Glutamatergic neuron (in vitro differentiated cells): ENCODE measurements at regions not wholly inside any gene's neighbourhood (a gene's known extent, or its start where the extent isn't known, plus 50 kb on each side); places are given as distances from the start of the nearest gene placed in this dataset.
"Not testable (repeated sequence)": the region's sequence is repeated elsewhere in the genome, so short reads cannot be mapped to it uniquely, and the experiment has no call there.

ENCODE experiments used
- DNase-seq: peaks from one replicate; pipeline ENCODE4 v3.0.0; 2022
- H3K27ac Mint-ChIP-seq: one replicate; pipeline ENCODE4 v1.8.0; 2020; ENCODE audit warnings: mild to moderate bottlenecking, mixed read lengths, inconsistent platforms; ENCODE audit not compliant: unreplicated experiment
- H3K27me3 Mint-ChIP-seq: one replicate; pipeline ENCODE4 v1.8.0; 2020; ENCODE audit warnings: mild to moderate bottlenecking, moderate library complexity, mixed read lengths, inconsistent platforms; ENCODE audit not compliant: unreplicated experiment
- H3K36me3 Mint-ChIP-seq: one replicate; pipeline ENCODE4 v1.8.0; 2020; ENCODE audit warnings: mild to moderate bottlenecking, mixed read lengths, inconsistent platforms; ENCODE audit not compliant: unreplicated experiment
- H3K4me1 Mint-ChIP-seq: one replicate; pipeline ENCODE4 v1.8.0; 2020; ENCODE audit warnings: mild to moderate bottlenecking, low read depth, mixed read lengths, inconsistent platforms; ENCODE audit not compliant: unreplicated experiment
- H3K4me3 Mint-ChIP-seq: one replicate; pipeline ENCODE4 v1.8.0; 2020; ENCODE audit warnings: mild to moderate bottlenecking, mixed read lengths, inconsistent platforms; ENCODE audit not compliant: unreplicated experiment
- H3K9me3 Mint-ChIP-seq: one replicate; pipeline ENCODE4 v1.8.0; 2020; ENCODE audit warnings: mild to moderate bottlenecking, moderate library complexity, mixed read lengths, inconsistent platforms; ENCODE audit not compliant: unreplicated experiment
- TF ChIP-seq, protein P1 (sequence below): fragments of 200-600 bp; sonication (generic); IDR thresholded peaks from one replicate; pipeline ENCODE4 v1.5.0; 2021; ENCODE audit not compliant: partially characterized antibody, unreplicated experiment

DNA sequence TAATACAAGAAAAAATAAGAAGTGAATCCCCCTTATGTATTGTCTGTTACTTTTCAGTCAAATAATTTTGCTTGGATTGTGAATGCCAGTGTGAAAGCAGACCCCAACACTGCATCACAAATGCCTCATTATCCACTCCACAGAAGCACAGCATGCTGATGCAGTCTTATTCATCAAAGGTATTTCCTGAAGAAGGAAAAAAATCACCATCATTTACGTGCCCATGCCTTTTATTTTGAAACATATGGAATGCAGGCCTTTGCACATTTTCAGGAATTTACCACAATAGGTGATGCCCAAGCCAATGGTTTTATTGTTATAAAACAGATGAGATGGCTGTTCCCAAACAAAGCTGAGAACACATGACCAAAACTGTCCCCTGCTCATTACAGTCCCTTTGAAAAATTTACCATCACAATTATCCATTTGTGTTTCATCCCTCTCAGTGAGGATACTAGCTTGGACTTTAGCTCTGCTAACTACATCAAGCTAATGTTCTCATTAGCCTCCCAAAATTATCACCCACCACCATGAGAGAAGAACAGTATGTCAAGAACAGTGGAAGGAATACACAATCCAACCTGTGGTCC lies 180.6 kb upstream of the HTR1E start:
- DNase-seq, result no peak
- Mint-ChIP-seq H3K27me3 (peaks cover 3% of the 10 kb centered on the region), H3K27ac (no peak overlapping the region), H3K36me3 (peaks cover 16% of the 10 kb centered on the region), H3K4me3 (no peak overlapping the region), H3K4me1 (no peaks in the 10 kb centered on the region), H3K9me3 (peaks cover 8% of the 10 kb centered on the region)
- TF ChIP-seq, protein P1, sequence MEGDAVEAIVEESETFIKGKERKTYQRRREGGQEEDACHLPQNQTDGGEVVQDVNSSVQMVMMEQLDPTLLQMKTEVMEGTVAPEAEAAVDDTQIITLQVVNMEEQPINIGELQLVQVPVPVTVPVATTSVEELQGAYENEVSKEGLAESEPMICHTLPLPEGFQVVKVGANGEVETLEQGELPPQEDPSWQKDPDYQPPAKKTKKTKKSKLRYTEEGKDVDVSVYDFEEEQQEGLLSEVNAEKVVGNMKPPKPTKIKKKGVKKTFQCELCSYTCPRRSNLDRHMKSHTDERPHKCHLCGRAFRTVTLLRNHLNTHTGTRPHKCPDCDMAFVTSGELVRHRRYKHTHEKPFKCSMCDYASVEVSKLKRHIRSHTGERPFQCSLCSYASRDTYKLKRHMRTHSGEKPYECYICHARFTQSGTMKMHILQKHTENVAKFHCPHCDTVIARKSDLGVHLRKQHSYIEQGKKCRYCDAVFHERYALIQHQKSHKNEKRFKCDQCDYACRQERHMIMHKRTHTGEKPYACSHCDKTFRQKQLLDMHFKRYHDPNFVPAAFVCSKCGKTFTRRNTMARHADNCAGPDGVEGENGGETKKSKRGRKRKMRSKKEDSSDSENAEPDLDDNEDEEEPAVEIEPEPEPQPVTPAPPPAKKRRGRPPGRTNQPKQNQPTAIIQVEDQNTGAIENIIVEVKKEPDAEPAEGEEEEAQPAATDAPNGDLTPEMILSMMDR, result no peak

DNA sequence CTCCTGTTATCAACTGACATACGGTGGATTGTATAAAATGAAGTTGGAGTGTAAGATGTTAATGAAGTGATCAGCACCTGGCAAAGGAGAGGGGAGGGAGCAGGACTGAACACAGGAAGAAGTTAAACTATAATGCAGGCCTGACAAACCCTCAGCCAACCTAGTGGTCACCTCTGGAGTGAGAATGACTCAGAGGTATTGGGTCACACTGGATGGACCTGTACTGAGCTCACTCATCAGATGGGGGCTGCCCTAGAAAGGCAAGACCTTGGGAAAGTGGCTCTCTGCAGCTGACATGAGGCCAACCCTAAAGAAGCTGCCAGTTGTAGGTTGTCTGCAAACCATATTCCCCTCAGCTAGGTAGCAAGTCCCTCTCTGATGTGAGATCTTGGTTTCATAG lies 193.3 kb upstream of the HTR1E start:
- no peak overlapping the region for H3K4me3 Mint-ChIP-seq
- no peaks in the 10 kb centered on the region for H3K36me3 Mint-ChIP-seq
- TF ChIP-seq, protein P1, result no peak
- no peaks in the 10 kb centered on the region for H3K9me3 Mint-ChIP-seq
- no peaks in the 10 kb centered on the region for H3K4me1 Mint-ChIP-seq
- no peaks in the 10 kb centered on the region for H3K27me3 Mint-ChIP-seq
- DNase-seq, result no peak
- no peak overlapping the region for H3K27ac Mint-ChIP-seq

DNA sequence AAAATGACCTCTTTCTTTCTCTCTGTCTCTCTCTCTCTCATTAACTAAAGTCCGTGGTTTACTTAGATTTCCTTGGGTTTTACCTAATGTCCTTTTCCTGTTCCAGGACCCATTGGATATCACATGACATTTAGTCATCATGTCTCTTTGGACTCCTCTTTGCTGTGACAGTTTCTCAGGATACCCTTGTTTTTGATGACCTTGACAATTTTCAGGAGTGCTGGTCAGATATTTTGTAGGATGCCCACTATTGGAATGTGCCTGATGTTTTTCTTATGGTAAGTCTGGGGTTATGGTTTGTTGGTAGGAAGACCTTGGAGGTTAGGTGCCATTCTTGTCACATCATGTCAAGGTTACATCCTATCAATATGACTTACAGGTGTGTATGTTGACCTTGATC lies 199.2 kb upstream of the HTR1E start:
- Mint-ChIP-seq H3K27ac (no peak overlapping the region), H3K27me3 (no peaks in the 10 kb centered on the region), H3K4me3 (no peak overlapping the region), H3K36me3 (no peaks in the 10 kb centered on the region), H3K9me3 (no peaks in the 10 kb centered on the region), H3K4me1 (no peaks in the 10 kb centered on the region)
- TF ChIP-seq, protein P1, result no peak
- DNase-seq, result no peak

DNA sequence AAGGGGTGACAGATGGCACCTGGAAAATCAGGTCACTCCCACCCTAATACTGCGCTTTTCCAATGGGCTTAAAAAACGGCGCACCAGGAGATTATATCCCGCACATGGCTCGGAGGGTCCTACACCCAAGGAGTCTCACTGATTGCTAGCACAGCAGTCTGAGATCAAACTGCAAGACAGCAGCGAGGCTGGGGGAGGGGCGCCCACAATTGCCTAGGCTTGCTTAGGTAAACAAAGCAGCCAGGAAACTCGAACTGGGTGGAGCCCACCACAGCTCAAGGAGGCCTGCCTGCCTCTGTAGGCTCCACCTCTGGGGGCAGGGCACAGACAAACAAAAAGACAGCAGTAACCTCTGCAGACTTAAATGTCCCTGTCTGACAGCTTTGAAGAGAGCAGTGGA lies 205.7 kb upstream of the HTR1E start:
- H3K36me3 Mint-ChIP-seq, H3K27me3 Mint-ChIP-seq, H3K4me1 Mint-ChIP-seq, H3K27ac Mint-ChIP-seq, DNase-seq, H3K4me3 Mint-ChIP-seq, H3K9me3 Mint-ChIP-seq: not testable (repeated sequence)

DNA sequence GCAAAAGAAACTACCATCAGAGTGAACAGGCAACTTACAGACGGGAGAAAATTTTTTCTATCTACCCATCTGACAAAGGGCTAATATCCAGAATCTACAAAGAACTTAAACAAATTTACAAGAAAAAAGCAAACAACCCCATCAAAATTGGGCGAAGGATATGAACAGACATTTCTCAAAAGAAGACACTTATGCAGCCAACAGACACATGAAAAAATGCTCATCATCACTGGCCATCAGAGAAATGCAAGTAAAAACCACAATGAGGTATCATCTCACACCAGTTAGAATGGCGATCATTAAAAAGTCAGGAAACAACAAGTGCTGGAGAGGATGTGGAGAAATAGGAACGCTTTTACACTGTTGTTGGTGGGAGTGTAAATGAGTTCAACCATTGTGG lies 206.6 kb upstream of the HTR1E start:
- not testable (repeated sequence) for H3K27ac Mint-ChIP-seq, H3K27me3 Mint-ChIP-seq, H3K4me3 Mint-ChIP-seq, H3K36me3 Mint-ChIP-seq, H3K9me3 Mint-ChIP-seq, H3K4me1 Mint-ChIP-seq, DNase-seq

DNA sequence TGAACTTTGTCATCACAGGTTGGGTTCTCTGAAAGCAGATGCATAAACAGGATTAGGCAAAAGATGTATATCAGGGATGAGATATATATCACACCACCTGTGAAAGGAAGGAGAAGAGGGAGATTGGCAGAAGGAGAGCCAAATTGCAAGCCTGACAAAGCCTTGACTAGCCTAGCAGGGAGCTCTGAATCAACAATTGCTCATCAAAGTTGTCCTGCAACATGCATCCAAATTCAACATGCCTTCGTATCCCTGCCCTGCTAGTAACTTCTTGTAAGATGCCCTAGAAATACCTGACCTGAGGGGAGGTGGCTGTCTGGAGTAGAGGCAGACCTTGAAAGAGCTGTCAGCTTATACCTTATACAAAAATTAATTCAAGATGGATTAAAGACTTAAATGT lies 207.1 kb upstream of the HTR1E start:
- H3K9me3 Mint-ChIP-seq, result no peaks in the 10 kb centered on the region
- TF ChIP-seq, protein P1, result no peak
- H3K4me1 Mint-ChIP-seq, result no peaks in the 10 kb centered on the region
- peaks cover 1% of the 10 kb centered on the region for H3K27me3 Mint-ChIP-seq
- H3K4me3 Mint-ChIP-seq, result no peak overlapping the region
- no peak for DNase-seq
- H3K36me3 Mint-ChIP-seq, result no peaks in the 10 kb centered on the region
- H3K27ac Mint-ChIP-seq, result no peak overlapping the region
